ENCODE measurements at regions not wholly inside any gene's neighbourhood (a gene's known extent, or its start where the extent isn't known, plus 50 kb on each side); places are given as distances from the start of the nearest gene placed in this dataset.

DNA sequence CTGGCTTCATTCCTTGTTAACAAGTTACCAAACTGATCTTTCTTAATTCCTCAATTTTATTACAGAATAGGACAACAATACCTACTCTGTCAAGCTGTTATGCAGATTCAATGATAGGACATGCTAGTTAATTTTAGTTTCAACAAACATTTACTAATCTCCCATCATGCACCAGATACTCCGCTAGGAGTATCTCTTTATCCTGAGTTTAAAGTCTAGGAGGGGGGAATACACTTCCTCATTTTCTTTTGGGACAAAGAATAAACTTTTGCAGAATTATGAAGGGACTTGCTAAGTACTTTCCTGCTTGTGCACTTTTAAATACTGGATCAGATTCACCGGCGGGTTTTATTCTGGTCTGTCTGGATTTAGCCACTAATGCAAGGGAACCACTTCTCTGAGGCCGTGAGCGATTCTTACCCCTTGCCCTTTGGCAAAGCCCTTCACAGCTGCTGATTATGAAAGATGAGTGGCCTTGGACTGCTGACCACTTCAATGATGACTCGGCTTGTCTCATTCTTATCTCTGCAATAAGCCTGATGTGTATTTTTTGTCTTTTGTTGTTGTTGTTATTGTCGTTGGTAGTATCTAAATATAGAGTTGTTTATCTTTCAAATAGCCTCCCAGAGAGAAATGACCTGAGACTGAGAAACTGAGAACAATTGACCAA is 73.9 kb downstream of the RMI1 start:
- Histone ChIP-seq H3K4me3 (ENCODE audit: low read length in 2 of 2) (no peak overlapping the region), H3K27ac (ENCODE audit: low read depth in 1 of 2, low read length in 1 of 2) (no peak overlapping the region), H3K27me3 (ENCODE audit: control insufficient read depth in 2 of 2, insufficient read depth in 1 of 2, low read length in 1 of 2) (no peaks in the 10 kb centered on the region), H3K4me1 (ENCODE audit: control insufficient read depth in 2 of 2, insufficient read depth in 2 of 2, low read length in 2 of 2) (no peaks in the 10 kb centered on the region), H3K36me3 (ENCODE audit: control insufficient read depth in 2 of 2, insufficient read depth in 2 of 2, low read length in 1 of 2) (no peaks in the 10 kb centered on the region), H3K9me3 (ENCODE audit: control insufficient read depth in 2 of 2, insufficient read depth in 1 of 2, low read length in 1 of 2) (no peaks in the 10 kb centered on the region)
- DNase-seq (ENCODE audit: low read depth in 6 of 9, low spot score in 9 of 9) = no peak
- 93% methylated on average over 7 of the region's 7 CpGs for WGBS

DNA sequence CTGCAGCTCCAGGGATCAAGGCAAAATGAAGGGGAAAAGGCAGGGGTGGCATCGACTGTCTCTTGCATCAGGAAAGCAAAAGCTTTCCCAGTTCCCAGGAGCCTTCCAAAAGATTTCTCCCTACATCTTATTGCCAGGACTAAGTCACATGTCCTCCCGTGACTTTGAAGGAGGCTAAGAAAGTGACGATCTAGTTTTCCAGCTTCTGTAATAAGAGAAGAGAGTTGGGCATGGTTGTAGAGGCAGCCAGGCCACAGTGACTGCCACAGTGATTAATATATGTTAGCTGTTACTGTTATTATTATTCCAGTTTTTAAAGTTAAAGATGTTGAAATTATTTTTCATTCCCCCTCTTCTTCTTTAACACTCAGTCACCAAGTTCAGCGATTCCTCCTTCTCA is 77.1 kb downstream of the RMI1 start:
- no peaks in the 10 kb centered on the region for H3K9me3 ChIP-seq (ENCODE audit: control insufficient read depth in 2 of 2, insufficient read depth in 1 of 2, low read length in 1 of 2)
- no peak overlapping the region for H3K27ac ChIP-seq (ENCODE audit: low read depth in 1 of 2, low read length in 1 of 2)
- WGBS = 95% methylated on average over 4 of the region's 4 CpGs
- no peak overlapping the region for H3K4me3 ChIP-seq (ENCODE audit: low read length in 2 of 2)
- H3K36me3 ChIP-seq (ENCODE audit: control insufficient read depth in 2 of 2, insufficient read depth in 2 of 2, low read length in 1 of 2) = no peaks in the 10 kb centered on the region
- no peak for DNase-seq (ENCODE audit: low read depth in 6 of 9, low spot score in 9 of 9)
- H3K4me1 ChIP-seq (ENCODE audit: control insufficient read depth in 2 of 2, insufficient read depth in 2 of 2, low read length in 2 of 2) = no peaks in the 10 kb centered on the region
- no peaks in the 10 kb centered on the region for H3K27me3 ChIP-seq (ENCODE audit: control insufficient read depth in 2 of 2, insufficient read depth in 1 of 2, low read length in 1 of 2)

- Histone ChIP-seq H3K27me3 (ENCODE audit: control insufficient read depth in 2 of 2, insufficient read depth in 1 of 2, low read length in 1 of 2) (no peaks in the 10 kb centered on the region), H3K4me1 (ENCODE audit: control insufficient read depth in 2 of 2, insufficient read depth in 2 of 2, low read length in 2 of 2) (no peaks in the 10 kb centered on the region), H3K36me3 (ENCODE audit: control insufficient read depth in 2 of 2, insufficient read depth in 2 of 2, low read length in 1 of 2) (no peaks in the 10 kb centered on the region), H3K27ac (ENCODE audit: low read depth in 1 of 2, low read length in 1 of 2) (no peak overlapping the region), H3K9me3 (ENCODE audit: control insufficient read depth in 2 of 2, insufficient read depth in 1 of 2, low read length in 1 of 2) (no peaks in the 10 kb centered on the region), H3K4me3 (ENCODE audit: low read length in 2 of 2) (no peak overlapping the region)
- DNase-seq (ENCODE audit: low read depth in 6 of 9, low spot score in 9 of 9) = no peak
- 100% methylated on average over 1 of the region's 1 CpG for WGBS
Measured at GRCh38 chr9:84059936-84060335, 79.3 kb downstream of the RMI1 start.

DNA sequence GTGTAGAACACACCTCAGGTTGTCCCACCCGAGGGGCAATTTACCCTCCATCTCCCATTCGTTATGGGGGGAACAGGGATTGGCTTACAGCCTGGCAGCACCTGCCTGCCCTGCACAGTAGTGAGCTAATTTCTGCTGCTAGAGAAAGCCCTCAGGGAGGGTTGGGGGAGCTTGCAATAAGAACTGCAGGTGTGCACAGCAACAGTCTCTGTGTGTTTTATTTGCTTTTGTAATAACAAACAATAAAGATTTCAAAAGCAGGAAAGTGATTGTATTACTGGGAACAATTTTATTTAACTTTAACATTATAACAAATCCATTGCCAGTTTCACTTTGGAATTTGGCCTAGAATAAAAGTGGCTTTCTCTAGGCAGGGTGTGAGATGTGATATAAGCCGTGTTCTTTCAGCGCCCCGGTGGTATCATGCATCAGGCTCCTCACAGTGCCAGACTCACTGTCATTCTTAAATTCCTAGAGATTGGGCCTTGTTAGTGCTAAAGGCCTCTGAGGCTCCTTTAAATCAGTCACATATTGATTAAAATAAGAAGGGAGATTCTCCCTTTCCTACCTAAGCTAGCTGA is 81.1 kb downstream of the RMI1 start:
- no peaks in the 10 kb centered on the region for H3K27me3 ChIP-seq (ENCODE audit: control insufficient read depth in 2 of 2, insufficient read depth in 1 of 2, low read length in 1 of 2)
- no peaks in the 10 kb centered on the region for H3K4me1 ChIP-seq (ENCODE audit: control insufficient read depth in 2 of 2, insufficient read depth in 2 of 2, low read length in 2 of 2)
- no peak overlapping the region for H3K27ac ChIP-seq (ENCODE audit: low read depth in 1 of 2, low read length in 1 of 2)
- no peaks in the 10 kb centered on the region for H3K9me3 ChIP-seq (ENCODE audit: control insufficient read depth in 2 of 2, insufficient read depth in 1 of 2, low read length in 1 of 2)
- no peak overlapping the region for H3K4me3 ChIP-seq (ENCODE audit: low read length in 2 of 2)
- DNase-seq (ENCODE audit: low read depth in 6 of 9, low spot score in 9 of 9) = no peak
- WGBS = 86% methylated on average over 5 of the region's 5 CpGs
- no peaks in the 10 kb centered on the region for H3K36me3 ChIP-seq (ENCODE audit: control insufficient read depth in 2 of 2, insufficient read depth in 2 of 2, low read length in 1 of 2)

- no peak for DNase-seq (ENCODE audit: low read depth in 6 of 9, low spot score in 9 of 9)
- H3K36me3 ChIP-seq (ENCODE audit: control insufficient read depth in 2 of 2, insufficient read depth in 2 of 2, low read length in 1 of 2) = no peaks in the 10 kb centered on the region
- no peaks in the 10 kb centered on the region for H3K4me1 ChIP-seq (ENCODE audit: control insufficient read depth in 2 of 2, insufficient read depth in 2 of 2, low read length in 2 of 2)
- no peaks in the 10 kb centered on the region for H3K27me3 ChIP-seq (ENCODE audit: control insufficient read depth in 2 of 2, insufficient read depth in 1 of 2, low read length in 1 of 2)
- no peak overlapping the region for H3K4me3 ChIP-seq (ENCODE audit: low read length in 2 of 2)
- no peak overlapping the region for H3K27ac ChIP-seq (ENCODE audit: low read depth in 1 of 2, low read length in 1 of 2)
- WGBS = 94% methylated on average over 1 of the region's 1 CpG
- no peaks in the 10 kb centered on the region for H3K9me3 ChIP-seq (ENCODE audit: control insufficient read depth in 2 of 2, insufficient read depth in 1 of 2, low read length in 1 of 2)
Measured at GRCh38 chr9:84062538-84062937, 81.9 kb downstream of the RMI1 start.

GRCh38 chr9:84067821-84068220 is 87.2 kb downstream of the RMI1 start:
- H3K36me3 ChIP-seq (ENCODE audit: control insufficient read depth in 2 of 2, insufficient read depth in 2 of 2, low read length in 1 of 2) = no peaks in the 10 kb centered on the region
- no peaks in the 10 kb centered on the region for H3K27me3 ChIP-seq (ENCODE audit: control insufficient read depth in 2 of 2, insufficient read depth in 1 of 2, low read length in 1 of 2)
- 98% methylated on average over 2 of the region's 2 CpGs for WGBS
- no peaks in the 10 kb centered on the region for H3K4me1 ChIP-seq (ENCODE audit: control insufficient read depth in 2 of 2, insufficient read depth in 2 of 2, low read length in 2 of 2)
- no peak for DNase-seq (ENCODE audit: low read depth in 6 of 9, low spot score in 9 of 9)
- H3K4me3 ChIP-seq (ENCODE audit: low read length in 2 of 2) = no peak overlapping the region
- H3K27ac ChIP-seq (ENCODE audit: low read depth in 1 of 2, low read length in 1 of 2) = no peak overlapping the region
- H3K9me3 ChIP-seq (ENCODE audit: control insufficient read depth in 2 of 2, insufficient read depth in 1 of 2, low read length in 1 of 2) = no peaks in the 10 kb centered on the region

DNA sequence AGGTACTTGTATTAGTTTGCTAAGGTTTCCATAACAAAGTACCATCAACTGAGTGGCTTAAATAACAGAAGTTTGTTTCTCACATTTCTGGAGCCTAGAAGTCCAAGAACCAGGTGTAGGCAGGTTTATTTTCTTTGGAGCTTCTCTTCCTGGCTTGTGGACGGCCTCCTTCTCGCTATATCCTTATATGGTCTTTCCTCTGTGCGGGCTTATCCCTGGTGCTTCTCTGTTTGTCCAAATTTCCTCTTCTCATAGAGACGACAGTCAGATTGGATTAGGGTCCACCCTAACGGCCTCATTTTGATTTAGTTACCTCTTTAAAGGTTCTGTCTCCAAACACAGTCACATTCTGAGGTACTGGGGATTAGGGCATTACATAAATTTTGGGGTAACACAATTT is 88.3 kb downstream of the RMI1 start:
- Histone ChIP-seq H3K4me1 (ENCODE audit: control insufficient read depth in 2 of 2, insufficient read depth in 2 of 2, low read length in 2 of 2) (no peaks in the 10 kb centered on the region), H3K4me3 (ENCODE audit: low read length in 2 of 2) (no peak overlapping the region), H3K36me3 (ENCODE audit: control insufficient read depth in 2 of 2, insufficient read depth in 2 of 2, low read length in 1 of 2) (no peaks in the 10 kb centered on the region), H3K9me3 (ENCODE audit: control insufficient read depth in 2 of 2, insufficient read depth in 1 of 2, low read length in 1 of 2) (no peaks in the 10 kb centered on the region), H3K27me3 (ENCODE audit: control insufficient read depth in 2 of 2, insufficient read depth in 1 of 2, low read length in 1 of 2) (no peaks in the 10 kb centered on the region), H3K27ac (ENCODE audit: low read depth in 1 of 2, low read length in 1 of 2) (no peak overlapping the region)
- WGBS = 88% methylated on average over 5 of the region's 5 CpGs
- DNase-seq (ENCODE audit: low read depth in 6 of 9, low spot score in 9 of 9) = no peak

- 97% methylated on average over 8 of the region's 8 CpGs for WGBS
- Histone ChIP-seq H3K4me1 (ENCODE audit: control insufficient read depth in 2 of 2, insufficient read depth in 2 of 2, low read length in 2 of 2) (no peaks in the 10 kb centered on the region), H3K27me3 (ENCODE audit: control insufficient read depth in 2 of 2, insufficient read depth in 1 of 2, low read length in 1 of 2) (no peaks in the 10 kb centered on the region), H3K36me3 (ENCODE audit: control insufficient read depth in 2 of 2, insufficient read depth in 2 of 2, low read length in 1 of 2) (no peaks in the 10 kb centered on the region), H3K27ac (ENCODE audit: low read depth in 1 of 2, low read length in 1 of 2) (no peak overlapping the region), H3K9me3 (ENCODE audit: control insufficient read depth in 2 of 2, insufficient read depth in 1 of 2, low read length in 1 of 2) (no peaks in the 10 kb centered on the region), H3K4me3 (ENCODE audit: low read length in 2 of 2) (no peak overlapping the region)
- no peak for DNase-seq (ENCODE audit: low read depth in 6 of 9, low spot score in 9 of 9)
Measured at GRCh38 chr9:84070590-84070989, 90.0 kb downstream of the RMI1 start.

GRCh38 chr9:84072621-84073180 is 92.1 kb downstream of the RMI1 start:
- H3K4me3 ChIP-seq (ENCODE audit: low read length in 2 of 2) = no peak overlapping the region
- no peaks in the 10 kb centered on the region for H3K27me3 ChIP-seq (ENCODE audit: control insufficient read depth in 2 of 2, insufficient read depth in 1 of 2, low read length in 1 of 2)
- no peak for DNase-seq (ENCODE audit: low read depth in 6 of 9, low spot score in 9 of 9)
- no peak overlapping the region for H3K27ac ChIP-seq (ENCODE audit: low read depth in 1 of 2, low read length in 1 of 2)
- no peaks in the 10 kb centered on the region for H3K9me3 ChIP-seq (ENCODE audit: control insufficient read depth in 2 of 2, insufficient read depth in 1 of 2, low read length in 1 of 2)
- no peaks in the 10 kb centered on the region for H3K36me3 ChIP-seq (ENCODE audit: control insufficient read depth in 2 of 2, insufficient read depth in 2 of 2, low read length in 1 of 2)
- H3K4me1 ChIP-seq (ENCODE audit: control insufficient read depth in 2 of 2, insufficient read depth in 2 of 2, low read length in 2 of 2) = no peaks in the 10 kb centered on the region
- WGBS = 96% methylated on average over 3 of the region's 3 CpGs
